Astrocyte (in vitro differentiated cells and primary cell): ENCODE measurements at regions not wholly inside any gene's neighbourhood (a gene's known extent, or its start where the extent isn't known, plus 50 kb on each side); places are given as distances from the start of the nearest gene placed in this dataset.

Source experiments
- EZH2 ChIP-seq: IDR thresholded peaks from 2 replicates; pipeline ENCODE4 v1.6.1; 2012; ENCODE audit warnings: mild to moderate bottlenecking, low read length, inconsistent platforms; ENCODE audit not compliant: insufficient read depth
- TF ChIP-seq, protein P1 (sequence below): IDR thresholded peaks from 2 replicates; pipeline ENCODE4 v1.5.1; 2011; ENCODE audit warnings: low read depth, mild to moderate bottlenecking, inconsistent platforms, low read length, moderate library complexity; ENCODE audit not compliant: insufficient read depth

DNA sequence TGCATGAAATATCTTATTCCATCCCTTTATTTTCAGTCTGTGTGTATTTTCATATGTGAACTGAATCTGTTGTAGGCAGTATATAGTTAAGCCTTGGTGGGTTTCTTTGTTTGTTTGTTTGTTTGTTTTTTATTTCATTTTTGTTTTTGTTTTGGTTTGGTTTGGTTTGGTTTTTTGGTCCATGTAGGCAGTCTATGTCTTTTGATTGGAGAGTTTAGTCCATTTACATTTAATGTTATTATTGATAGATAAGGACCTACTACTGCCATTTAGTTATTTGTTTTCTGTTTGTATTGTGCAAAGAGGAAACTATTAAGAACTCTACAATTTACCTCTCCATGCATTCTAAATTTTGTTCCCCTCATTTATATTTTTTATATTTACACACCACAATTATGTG, 695.9 kb upstream of the GRM3 start:
- TF ChIP-seq EZH2, result no peak
- TF ChIP-seq, protein P1, sequence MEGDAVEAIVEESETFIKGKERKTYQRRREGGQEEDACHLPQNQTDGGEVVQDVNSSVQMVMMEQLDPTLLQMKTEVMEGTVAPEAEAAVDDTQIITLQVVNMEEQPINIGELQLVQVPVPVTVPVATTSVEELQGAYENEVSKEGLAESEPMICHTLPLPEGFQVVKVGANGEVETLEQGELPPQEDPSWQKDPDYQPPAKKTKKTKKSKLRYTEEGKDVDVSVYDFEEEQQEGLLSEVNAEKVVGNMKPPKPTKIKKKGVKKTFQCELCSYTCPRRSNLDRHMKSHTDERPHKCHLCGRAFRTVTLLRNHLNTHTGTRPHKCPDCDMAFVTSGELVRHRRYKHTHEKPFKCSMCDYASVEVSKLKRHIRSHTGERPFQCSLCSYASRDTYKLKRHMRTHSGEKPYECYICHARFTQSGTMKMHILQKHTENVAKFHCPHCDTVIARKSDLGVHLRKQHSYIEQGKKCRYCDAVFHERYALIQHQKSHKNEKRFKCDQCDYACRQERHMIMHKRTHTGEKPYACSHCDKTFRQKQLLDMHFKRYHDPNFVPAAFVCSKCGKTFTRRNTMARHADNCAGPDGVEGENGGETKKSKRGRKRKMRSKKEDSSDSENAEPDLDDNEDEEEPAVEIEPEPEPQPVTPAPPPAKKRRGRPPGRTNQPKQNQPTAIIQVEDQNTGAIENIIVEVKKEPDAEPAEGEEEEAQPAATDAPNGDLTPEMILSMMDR, result no peak
